CD4-positive, CD25-positive, alpha-beta regulatory T cell (primary cell): ENCODE measurements at regions not wholly inside any gene's neighbourhood (a gene's known extent, or its start where the extent isn't known, plus 50 kb on each side); places are given as distances from the start of the nearest gene placed in this dataset.

Experiments
- ATAC-seq, 2 donors: fragments of 150-1000 bp; cut with Tn5 transposase; one replicate each; pipeline ENCODE4 v1.10.0; 2021; ENCODE audit warnings: low read depth in 2 of 2, moderate number of reproducible peaks in 2 of 2, moderate library complexity in 1 of 2
- DNase-seq, 3 donors: peaks; one replicate each; pipeline versions ENCODE4 v3.0.0 to v3.0.0-alpha.2; 2012 to 2022; ENCODE audit warnings: mixed read lengths in 1 of 3
- H3K27ac ChIP-seq: one replicate; pipeline ENCODE4 v1.7.0; 2013; ENCODE audit warnings: mild to moderate bottlenecking, low read length; ENCODE audit not compliant: insufficient read depth, poor library complexity, severe bottlenecking
- H3K27me3 ChIP-seq: one replicate; pipeline ENCODE4 v1.7.0; 2013; ENCODE audit warnings: low read length; ENCODE audit not compliant: control insufficient read depth, insufficient read depth
- H3K36me3 ChIP-seq: one replicate; pipeline ENCODE4 v1.7.0; 2013; ENCODE audit warnings: mild to moderate bottlenecking, low read length, moderate library complexity; ENCODE audit not compliant: control insufficient read depth, insufficient read depth
- H3K4me1 ChIP-seq: 2 replicates; pipeline ENCODE4 v1.7.0; 2013; ENCODE audit warnings: mild to moderate bottlenecking, low read length; ENCODE audit not compliant: insufficient read depth, control insufficient read depth, poor library complexity, severe bottlenecking
- H3K4me3 ChIP-seq: one replicate; pipeline ENCODE4 v1.7.0; 2013; ENCODE audit warnings: low read depth, mild to moderate bottlenecking, low read length, moderate library complexity
- H3K9me3 ChIP-seq, 2 experiments: 1 replicate in 1 of 2; 2 replicates in 1 of 2; pipeline ENCODE4 v1.7.0; 2013; ENCODE audit warnings: low read length in 2 of 2, mild to moderate bottlenecking in 1 of 2, moderate library complexity in 1 of 2; ENCODE audit not compliant: control insufficient read depth in 2 of 2
- H3K27ac Mint-ChIP-seq, 3 donors: one replicate each; pipeline ENCODE4 v1.8.0; 2020 to 2022; ENCODE audit warnings: mild to moderate bottlenecking in 3 of 3, mixed read lengths in 3 of 3, moderate library complexity in 2 of 3
- H3K27me3 Mint-ChIP-seq: one replicate; pipeline ENCODE4 v1.8.0; 2022; ENCODE audit warnings: mild to moderate bottlenecking, mixed read lengths
- H3K36me3 Mint-ChIP-seq: one replicate; pipeline ENCODE4 v1.8.0; 2020; ENCODE audit warnings: mixed read lengths
- H3K4me1 Mint-ChIP-seq, 4 donors: one replicate each; pipeline ENCODE4 v1.8.0; 2020 to 2022; ENCODE audit warnings: mixed read lengths in 4 of 4, mild to moderate bottlenecking in 1 of 4
- H3K4me3 Mint-ChIP-seq, 4 donors: one replicate each; pipeline ENCODE4 v1.8.0; 2020 to 2022; ENCODE audit warnings: mild to moderate bottlenecking in 4 of 4, mixed read lengths in 4 of 4, moderate library complexity in 3 of 4
- H3K9me3 Mint-ChIP-seq, 7 donors: one replicate each; pipeline ENCODE4 v1.8.0; 2020 to 2022; ENCODE audit warnings: mixed read lengths in 7 of 7, mild to moderate bottlenecking in 3 of 7, moderate library complexity in 2 of 7

GRCh38 chr7:14065286-14065685 is 75.8 kb upstream of the ETV1 start:
- H3K4me3 ChIP-seq, result no peak overlapping the region
- no peak overlapping the region for H3K27ac ChIP-seq
- Mint-ChIP-seq H3K27me3 (no peaks in the 10 kb centered on the region), H3K4me1 (no peaks in the 10 kb centered on the region), H3K4me3 (peak overlapping the region in 1 of 4 donors; percentile 21), H3K36me3 (no peaks in the 10 kb centered on the region), H3K9me3 (peaks cover 0 to 18% (median 3%) of the 10 kb centered on the region in 7 donors), H3K27ac (no peak overlapping the region)
- no peaks in the 10 kb centered on the region for H3K4me1 ChIP-seq
- H3K36me3 ChIP-seq, result no peaks in the 10 kb centered on the region
- DNase-seq (no peak), ATAC-seq (no peak)
- no peaks in the 10 kb centered on the region for H3K9me3 ChIP-seq
- H3K27me3 ChIP-seq, result no peaks in the 10 kb centered on the region

DNA sequence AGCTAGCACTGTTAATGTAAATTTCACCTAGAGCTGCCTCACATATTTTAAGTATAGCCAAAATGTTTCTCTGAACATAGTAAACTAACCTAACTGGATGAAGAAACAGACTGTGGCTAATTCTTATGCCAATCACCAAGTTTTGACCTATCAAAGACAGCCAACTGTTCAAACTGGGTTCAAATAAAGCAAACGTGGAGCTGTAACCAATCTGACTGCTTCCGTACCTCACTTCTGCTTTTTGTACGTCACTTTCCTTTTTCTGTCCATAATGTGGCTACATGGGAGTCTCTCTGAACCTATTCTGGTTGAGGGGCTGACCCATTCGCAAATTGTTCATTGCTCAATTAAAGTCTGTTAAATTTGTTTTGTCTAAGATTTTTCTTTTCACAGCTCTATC is 66.3 kb upstream of the ETV1 start:
- Mint-ChIP-seq H3K4me1 (no peaks in the 10 kb centered on the region), H3K4me3 (no peak overlapping the region), H3K36me3 (no peaks in the 10 kb centered on the region), H3K9me3 (peaks cover 0 to 8% (median 6%) of the 10 kb centered on the region in 7 donors), H3K27ac (no peak overlapping the region), H3K27me3 (peaks cover 4% of the 10 kb centered on the region)
- DNase-seq (no peak), ATAC-seq (no peak)
- Histone ChIP-seq H3K27me3 (no peaks in the 10 kb centered on the region), H3K36me3 (no peaks in the 10 kb centered on the region), H3K4me1 (no peaks in the 10 kb centered on the region), H3K27ac (no peak overlapping the region), H3K4me3 (no peak overlapping the region), H3K9me3 (no peaks in the 10 kb centered on the region)

GRCh38 chr7:14054125-14054524 is 64.7 kb upstream of the ETV1 start:
- no peak for ATAC-seq
- peaks cover 0 to 9% (median 4%) of the 10 kb centered on the region in 7 donors for H3K9me3 Mint-ChIP-seq
- H3K9me3 ChIP-seq, result no peaks in the 10 kb centered on the region

DNA sequence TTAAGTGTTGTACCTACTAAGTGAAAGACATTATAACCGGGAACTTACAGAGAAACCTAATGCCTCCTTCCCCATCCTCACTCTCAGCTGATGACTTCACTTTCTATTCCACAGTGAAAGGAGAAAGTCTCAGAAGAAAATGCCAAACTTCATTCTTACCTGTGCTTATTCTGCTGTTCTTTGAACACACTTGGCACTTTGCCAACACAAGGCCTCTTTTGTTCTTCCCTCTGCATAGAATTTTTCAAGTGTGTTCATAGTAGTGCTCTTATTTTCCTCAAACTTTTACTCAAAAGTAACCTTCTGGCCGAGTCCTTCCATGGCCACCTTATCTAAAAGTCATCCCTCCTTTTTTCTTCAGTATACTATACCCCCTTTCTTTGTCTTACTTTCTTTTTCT is 59.4 kb upstream of the ETV1 start:
- Mint-ChIP-seq H3K27ac (no peak overlapping the region), H3K27me3 (peaks cover 4% of the 10 kb centered on the region), H3K4me1 (no peaks in the 10 kb centered on the region), H3K36me3 (no peaks in the 10 kb centered on the region), H3K4me3 (no peak overlapping the region), H3K9me3 (peaks cover 0 to 5% (median 4%) of the 10 kb centered on the region in 7 donors)
- H3K36me3 ChIP-seq, result no peaks in the 10 kb centered on the region
- H3K27ac ChIP-seq, result no peak overlapping the region
- H3K9me3 ChIP-seq, result no peaks in the 10 kb centered on the region
- no peak overlapping the region for H3K4me3 ChIP-seq
- no peaks in the 10 kb centered on the region for H3K27me3 ChIP-seq
- ATAC-seq (no peak), DNase-seq (no peak)
- no peaks in the 10 kb centered on the region for H3K4me1 ChIP-seq

More at GRCh38 chr7:14054125-14054524, 64.7 kb upstream of the ETV1 start:
- Histone ChIP-seq H3K4me1 (no peaks in the 10 kb centered on the region), H3K36me3 (no peaks in the 10 kb centered on the region), H3K27me3 (no peaks in the 10 kb centered on the region), H3K4me3 (no peak overlapping the region), H3K27ac (no peak overlapping the region)
- Mint-ChIP-seq H3K27ac (no peak overlapping the region), H3K27me3 (peaks cover 4% of the 10 kb centered on the region), H3K4me3 (no peak overlapping the region), H3K36me3 (no peaks in the 10 kb centered on the region), H3K4me1 (no peaks in the 10 kb centered on the region)
- no peak for DNase-seq

DNA sequence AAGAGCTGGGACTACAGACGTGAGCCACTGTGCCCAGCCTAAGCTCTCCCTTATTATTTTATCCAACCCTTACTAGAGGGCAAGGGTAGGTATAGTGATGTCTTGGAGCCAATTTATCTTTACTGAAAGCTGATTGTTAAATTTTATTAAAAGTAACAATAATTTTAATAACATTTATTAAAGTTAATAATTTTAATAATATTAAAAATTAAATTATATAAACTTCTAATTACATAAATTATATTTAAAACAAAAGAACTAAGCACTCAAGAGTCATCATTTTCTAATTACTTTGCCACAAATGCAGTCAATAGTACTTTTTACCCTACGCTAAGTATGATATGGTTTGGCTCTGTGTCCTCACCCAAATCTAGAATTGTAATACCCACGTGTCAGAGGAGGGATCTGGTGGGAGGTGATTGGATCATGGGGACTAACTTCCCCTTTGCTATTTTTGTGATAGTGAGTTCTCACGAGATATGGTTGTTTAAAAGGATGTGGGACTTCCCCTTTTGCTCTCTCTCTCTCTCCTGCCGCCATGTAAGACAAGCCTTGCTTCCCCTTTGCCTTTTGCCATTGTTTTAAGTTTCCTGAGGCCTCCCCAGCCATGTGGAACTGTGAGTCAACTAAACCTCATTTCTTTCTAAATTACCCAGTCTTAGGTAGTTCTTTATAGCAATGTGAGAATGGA is 58.4 kb upstream of the ETV1 start:
- Mint-ChIP-seq H3K9me3 (peaks cover 0 to 6% (median 2%) of the 10 kb centered on the region in 7 donors), H3K36me3 (no peaks in the 10 kb centered on the region), H3K27me3 (no peaks in the 10 kb centered on the region), H3K4me1 (no peaks in the 10 kb centered on the region), H3K27ac (peak overlapping the region in 1 of 3 donors; percentile 43), H3K4me3 (no peak overlapping the region)
- Histone ChIP-seq H3K4me3 (no peak overlapping the region), H3K36me3 (no peaks in the 10 kb centered on the region), H3K27me3 (no peaks in the 10 kb centered on the region), H3K4me1 (no peaks in the 10 kb centered on the region), H3K9me3 (no peaks in the 10 kb centered on the region), H3K27ac (no peak overlapping the region)
- no peak for ATAC-seq
- DNase-seq, result no peak

GRCh38 chr7:14045651-14046050 is 56.2 kb upstream of the ETV1 start:
- Histone ChIP-seq H3K36me3 (no peaks in the 10 kb centered on the region), H3K9me3 (no peaks in the 10 kb centered on the region), H3K4me3 (no peak overlapping the region), H3K4me1 (no peaks in the 10 kb centered on the region), H3K27me3 (no peaks in the 10 kb centered on the region), H3K27ac (no peak overlapping the region)
- H3K9me3 Mint-ChIP-seq, result peaks cover 0 to 9% (median 2%) of the 10 kb centered on the region in 7 donors
- ATAC-seq (no peak), DNase-seq (no peak)
- H3K27me3 Mint-ChIP-seq, result no peaks in the 10 kb centered on the region
- no peak overlapping the region for H3K27ac Mint-ChIP-seq
- H3K36me3 Mint-ChIP-seq, result no peaks in the 10 kb centered on the region
- H3K4me3 Mint-ChIP-seq, result no peak overlapping the region
- H3K4me1 Mint-ChIP-seq, result no peaks in the 10 kb centered on the region

DNA sequence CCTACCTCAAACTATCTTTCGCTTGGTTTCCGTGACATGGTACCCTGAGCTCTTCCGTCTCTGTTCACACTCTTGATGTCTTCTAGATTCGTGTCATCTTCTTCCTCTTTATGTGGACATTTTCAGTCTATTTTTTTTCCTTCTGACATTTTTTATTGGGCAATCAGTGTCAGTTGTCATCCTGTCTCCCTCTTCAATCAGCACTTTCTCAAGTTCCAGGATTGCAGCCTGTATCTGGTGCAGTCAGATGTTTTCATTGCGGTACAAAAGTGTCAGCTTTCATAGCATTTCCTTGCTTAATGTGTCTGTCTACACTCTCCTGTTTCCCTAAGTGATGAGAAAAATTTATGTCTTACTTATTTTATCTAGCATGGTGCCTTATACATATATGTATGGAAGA is 51.1 kb upstream of the ETV1 start:
- peaks cover 0 to 9% (median 0%) of the 10 kb centered on the region in 7 donors for H3K9me3 Mint-ChIP-seq
- Histone ChIP-seq H3K9me3 (no peaks in the 10 kb centered on the region), H3K27me3 (no peaks in the 10 kb centered on the region), H3K27ac (no peak overlapping the region), H3K4me3 (no peak overlapping the region), H3K4me1 (no peaks in the 10 kb centered on the region), H3K36me3 (no peaks in the 10 kb centered on the region)
- no peak overlapping the region for H3K27ac Mint-ChIP-seq
- ATAC-seq (no peak), DNase-seq (no peak)
- no peaks in the 10 kb centered on the region for H3K36me3 Mint-ChIP-seq
- H3K4me1 Mint-ChIP-seq, result no peaks in the 10 kb centered on the region
- no peaks in the 10 kb centered on the region for H3K27me3 Mint-ChIP-seq
- H3K4me3 Mint-ChIP-seq, result no peak overlapping the region
